NCI-H526 (cell line): ENCODE measurements at regions not wholly inside any gene's neighbourhood (a gene's known extent, or its start where the extent isn't known, plus 50 kb on each side); places are given as distances from the start of the nearest gene placed in this dataset.
"Not testable (repeated sequence)": the region's sequence is repeated elsewhere in the genome, so short reads cannot be mapped to it uniquely, and the experiment has no call there.

Experiments used
- DNase-seq, 2 experiments: peaks; one replicate each; lab custom pipeline; 2025; lab: John Stamatoyannopoulos, UW

DNA sequence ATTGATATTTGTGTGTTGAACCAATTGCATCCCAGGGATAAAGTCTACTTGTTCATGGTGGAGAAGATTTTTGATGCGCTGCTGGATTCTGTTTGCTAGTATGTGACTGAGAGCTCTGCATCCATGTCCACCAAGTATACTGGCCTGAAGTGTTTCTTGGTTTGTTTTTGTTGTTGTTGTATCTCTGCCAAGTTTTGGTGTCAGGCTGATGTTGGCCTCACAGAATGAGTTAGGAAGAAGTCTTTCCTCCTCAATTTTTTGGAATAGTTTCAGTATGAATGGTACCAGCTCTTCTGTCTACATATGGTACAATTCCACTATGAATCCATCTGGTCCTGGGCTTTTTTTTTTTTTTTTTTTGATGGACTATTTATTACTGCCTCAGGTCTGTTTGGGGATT, 50.9 kb upstream of the OSTN start:
- no peak for DNase-seq

DNA sequence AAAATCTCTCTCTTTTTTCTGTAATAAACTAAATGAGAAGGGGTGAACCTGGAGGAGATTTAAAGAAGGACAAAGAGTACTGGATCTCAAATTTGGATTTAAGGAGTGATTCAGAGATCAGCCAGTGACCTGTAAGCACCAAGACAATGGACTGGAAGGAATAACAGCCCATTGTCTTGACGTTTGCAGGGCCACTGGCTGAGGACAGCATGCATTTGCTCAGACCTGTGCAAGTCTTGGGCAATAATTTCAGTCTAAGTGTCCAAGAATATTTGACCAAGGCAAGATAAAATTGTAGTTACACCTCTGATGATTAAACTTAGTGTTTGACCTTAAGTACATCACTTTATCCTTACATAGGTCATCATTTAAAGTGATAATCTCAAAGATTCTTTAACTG, 55.8 kb upstream of the OSTN start:
- DNase-seq = no peak

- no peak for DNase-seq
Observed at GRCh38 chr3:191141728-191142127, 57.3 kb upstream of the OSTN start.

DNA sequence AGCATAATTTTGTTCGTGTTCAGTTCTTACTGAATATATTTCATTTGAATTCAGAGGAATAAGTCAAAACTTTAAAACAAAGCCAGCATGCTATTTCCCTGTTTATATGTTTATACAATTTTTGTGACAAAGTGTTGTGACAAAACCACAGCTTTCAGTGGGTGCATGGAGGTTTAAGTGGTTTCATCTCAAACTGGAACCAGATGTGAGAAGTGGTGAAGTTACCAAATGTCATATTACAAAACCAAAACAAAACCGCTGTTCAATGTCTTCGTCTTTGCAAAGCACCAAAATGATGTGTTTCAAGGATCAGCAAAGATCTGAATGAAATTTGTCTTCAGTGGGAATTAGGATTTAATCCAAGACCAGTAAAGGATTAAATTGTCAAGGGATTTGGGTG, 59.3 kb upstream of the OSTN start:
- no peak for DNase-seq

GRCh38 chr3:191138937-191139336, 60.1 kb upstream of the OSTN start:
- DNase-seq = no peak

GRCh38 chr3:191137708-191138107, 61.3 kb upstream of the OSTN start:
- peak; percentile 27 to 28 for DNase-seq

GRCh38 chr3:191136347-191136746, 62.7 kb upstream of the OSTN start:
- DNase-seq = peak in 1 of 2 experiments; percentile 10

- no peak for DNase-seq
Observed at GRCh38 chr3:191135175-191135574, 63.9 kb upstream of the OSTN start.

DNA sequence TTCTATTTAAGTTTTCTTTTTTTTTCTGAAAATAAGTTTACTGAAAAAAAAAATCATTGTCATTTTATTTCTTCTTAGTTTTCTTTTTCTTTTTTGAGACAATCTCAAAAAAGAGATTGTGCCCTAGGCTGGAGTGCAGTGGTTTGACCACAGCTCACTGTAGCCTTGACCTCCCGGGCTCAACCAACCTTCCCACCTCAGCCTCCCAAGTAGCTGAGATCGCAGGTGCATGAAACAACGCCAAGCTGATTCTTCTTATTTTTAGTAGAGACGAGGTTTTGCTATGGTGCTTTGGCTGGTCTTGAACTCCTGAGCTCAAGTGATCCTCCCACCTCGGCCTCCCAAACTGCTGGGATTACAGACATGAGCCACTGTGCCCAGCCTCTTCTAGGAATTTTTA, 65.7 kb upstream of the OSTN start:
- DNase-seq = no peak

DNA sequence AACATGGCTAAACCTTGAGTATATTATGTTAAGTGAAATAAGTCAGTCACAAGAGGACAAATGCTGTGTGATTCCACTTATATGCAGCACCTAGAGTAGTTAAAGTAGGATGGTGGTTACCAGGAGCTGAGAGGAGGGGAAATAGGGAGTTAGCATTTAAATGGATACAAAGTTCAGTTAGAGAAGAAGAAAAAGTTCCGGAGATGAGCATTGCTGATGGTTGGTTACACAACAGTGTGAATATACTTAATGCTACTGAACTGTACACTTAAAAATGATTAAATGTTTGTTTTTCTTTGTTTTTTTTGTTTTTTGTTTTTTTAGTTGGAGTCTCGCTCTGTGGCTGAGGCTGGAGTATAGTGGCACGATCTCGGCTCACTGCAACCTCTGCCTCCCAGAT, 67.7 kb upstream of the OSTN start:
- DNase-seq = no peak

DNA sequence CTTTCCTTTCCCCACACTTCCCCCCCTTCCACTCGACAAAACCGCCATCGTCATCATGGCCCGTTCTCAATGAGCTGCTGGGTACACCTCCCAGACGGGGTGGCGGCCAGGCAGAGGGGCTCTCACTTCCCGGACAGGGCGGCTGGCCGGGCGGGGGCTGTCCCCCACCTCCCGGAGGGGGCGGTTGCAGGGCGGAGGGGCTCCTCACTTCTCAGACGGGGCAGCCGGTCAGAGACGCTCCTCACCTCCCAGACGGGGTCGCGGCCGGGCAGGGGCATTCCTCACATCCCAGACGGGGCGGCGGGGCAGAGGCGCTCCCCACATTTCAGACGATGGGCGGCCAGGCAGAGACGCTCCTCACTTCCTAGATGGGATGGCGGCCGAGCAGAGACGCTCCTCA, 74.2 kb upstream of the OSTN start:
- not testable (repeated sequence) for DNase-seq

GRCh38 chr3:191123946-191124345, 75.1 kb upstream of the OSTN start:
- no peak for DNase-seq

DNA sequence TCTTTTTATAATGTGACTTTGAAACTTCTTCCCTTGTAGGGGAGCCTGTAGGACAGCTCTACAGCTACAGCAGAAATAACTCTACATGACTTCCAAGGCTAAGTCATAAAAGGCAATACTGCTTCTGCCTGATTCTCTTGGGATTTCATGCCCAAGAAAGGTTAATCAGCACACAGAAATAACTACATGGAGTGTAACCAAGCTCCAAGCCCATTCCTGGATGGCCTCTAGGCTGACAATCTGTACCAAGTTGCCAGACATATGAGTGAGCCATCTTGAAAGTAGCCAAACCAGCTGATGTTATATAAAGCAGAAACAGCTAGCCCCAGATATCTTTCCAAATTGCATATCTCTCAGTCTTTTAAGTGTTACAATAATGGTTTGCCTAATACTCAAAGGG, 75.8 kb upstream of the OSTN start:
- no peak for DNase-seq

GRCh38 chr3:191120447-191121298, 78.4 kb upstream of the OSTN start:
- DNase-seq = no peak

DNA sequence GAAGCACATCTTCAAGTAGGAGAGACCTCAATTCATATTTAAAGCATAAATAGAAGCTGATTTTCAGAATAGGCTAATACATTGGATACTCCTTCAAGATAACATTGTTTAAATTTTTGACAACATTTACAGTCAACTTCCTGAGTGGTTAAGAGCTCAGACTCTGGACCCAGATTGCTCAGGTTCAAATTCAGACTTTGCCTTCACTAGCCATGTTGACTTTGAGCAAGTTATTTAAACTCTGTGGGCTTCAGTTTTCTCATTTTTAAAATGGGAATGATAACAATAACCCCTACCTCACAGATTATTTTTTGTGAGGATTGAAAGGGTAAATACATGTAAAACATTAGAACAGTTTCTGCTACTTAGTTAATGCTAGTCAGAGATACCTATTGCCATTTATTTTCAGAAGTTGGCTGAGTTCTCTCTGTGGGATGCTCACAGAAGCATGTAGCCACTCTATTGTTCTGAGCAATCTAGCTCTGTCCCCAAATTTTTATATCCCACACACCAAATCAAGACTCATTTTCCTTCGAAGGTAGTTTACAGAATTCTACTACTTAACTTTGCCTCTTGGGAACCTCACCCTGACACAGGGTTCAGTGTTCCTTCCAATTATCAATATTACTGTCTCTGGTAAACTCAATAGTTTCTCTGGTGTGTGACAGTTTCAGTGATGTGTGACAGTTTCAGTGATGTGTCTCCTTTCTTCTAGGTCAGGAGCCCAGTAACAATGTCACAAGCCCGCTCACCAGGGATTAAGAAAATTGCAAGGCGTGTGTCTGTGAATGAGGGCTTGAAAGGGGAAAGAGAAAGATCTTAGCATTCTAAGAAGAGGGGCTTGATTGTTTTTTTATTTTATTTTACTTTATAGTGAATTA, 79.4 kb upstream of the OSTN start:
- DNase-seq = no peak

DNA sequence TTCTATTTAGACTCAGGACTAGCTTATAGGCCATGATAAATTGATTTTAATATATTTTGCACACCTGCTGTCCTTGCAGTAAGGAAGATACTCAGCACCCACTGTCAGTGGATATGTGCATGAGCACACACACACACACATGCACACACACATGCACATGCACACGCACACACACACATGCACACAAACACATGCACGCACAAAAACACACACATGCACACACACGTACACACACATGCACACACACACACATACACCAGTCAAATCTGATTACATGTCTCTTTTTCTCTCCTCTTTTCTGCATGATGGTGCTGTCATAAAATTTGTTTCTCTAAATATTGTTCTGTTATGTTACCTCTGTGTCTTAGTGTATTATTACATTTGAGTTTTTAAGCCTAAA, 87.3 kb upstream of the OSTN start:
- DNase-seq = no peak

DNA sequence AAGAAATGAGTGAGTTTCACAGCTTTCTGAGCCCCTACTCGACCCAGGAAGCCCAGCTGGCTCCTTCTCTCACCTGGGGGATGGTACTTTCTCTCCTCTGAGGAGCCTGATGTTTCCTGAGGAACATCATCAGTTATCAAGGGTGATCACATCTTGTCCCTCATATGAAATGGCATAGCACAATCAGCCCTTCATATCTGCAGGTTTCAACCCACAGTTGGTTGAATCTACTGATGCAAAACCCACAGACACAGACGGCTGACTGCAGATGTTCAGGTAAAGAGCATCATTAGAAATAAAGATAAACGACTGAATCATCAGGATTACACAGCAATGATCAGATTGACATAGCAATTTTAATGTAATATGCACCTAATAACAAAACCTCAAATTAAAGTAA, 93.6 kb upstream of the OSTN start:
- DNase-seq = peak in 1 of 2 experiments; percentile 1

- no peak for DNase-seq
Observed at GRCh38 chr3:191100516-191100915, 98.5 kb upstream of the OSTN start.

DNA sequence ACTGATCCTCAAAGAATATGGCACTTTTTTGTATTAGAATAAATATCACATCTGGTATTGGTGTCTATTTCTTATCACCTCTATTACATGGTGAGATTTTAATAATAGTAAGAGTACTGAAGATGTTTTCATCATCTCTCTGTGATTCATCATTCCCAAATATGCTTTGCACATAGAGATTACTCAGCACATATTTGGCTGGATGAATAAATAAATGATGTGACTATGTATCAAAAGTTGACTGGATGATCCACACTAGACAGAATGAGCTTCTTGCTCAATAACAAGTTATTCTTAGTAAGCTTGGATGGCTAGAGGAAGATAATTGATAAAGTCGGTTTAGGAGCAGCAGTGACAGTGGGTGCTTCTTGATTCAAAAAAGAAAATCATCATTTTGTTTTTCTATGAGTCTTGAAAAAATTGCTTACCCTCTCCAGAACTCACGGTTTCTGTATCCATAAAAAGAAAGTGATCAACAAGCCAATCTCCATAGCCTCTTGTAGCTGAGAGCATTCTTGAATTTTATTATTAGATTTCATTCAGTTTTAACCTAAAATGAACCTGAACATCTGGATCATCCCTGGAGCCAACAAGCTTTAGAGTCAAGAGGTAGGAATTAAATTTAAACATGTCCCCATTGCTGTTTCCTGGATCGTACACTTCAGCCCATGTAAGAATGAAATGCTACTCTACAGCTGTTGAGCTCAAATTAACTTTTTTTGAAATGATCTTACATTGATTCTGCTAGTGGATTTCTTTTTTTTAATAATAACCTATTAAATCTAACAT, 104.8 kb upstream of the OSTN start:
- no peak for DNase-seq

DNA sequence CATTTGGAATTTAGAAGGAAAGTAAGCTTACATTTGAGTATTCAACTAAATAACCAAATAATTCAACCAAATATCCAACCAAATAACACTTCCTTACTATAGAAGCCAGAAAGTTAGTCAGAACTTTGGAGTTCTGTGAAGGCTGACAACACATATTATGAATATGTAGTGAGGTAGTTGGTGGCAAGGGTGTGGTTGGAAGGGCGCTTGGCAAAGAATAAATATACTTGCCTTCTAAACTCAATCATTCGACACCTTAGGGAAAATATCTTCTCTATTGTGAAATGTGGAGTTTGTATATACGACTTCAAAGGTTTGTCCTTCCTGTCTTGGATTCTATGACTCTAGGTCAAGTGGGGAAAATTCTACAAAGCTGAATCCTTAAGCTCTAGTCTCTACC, 111.7 kb upstream of the OSTN start:
- no peak for DNase-seq

DNA sequence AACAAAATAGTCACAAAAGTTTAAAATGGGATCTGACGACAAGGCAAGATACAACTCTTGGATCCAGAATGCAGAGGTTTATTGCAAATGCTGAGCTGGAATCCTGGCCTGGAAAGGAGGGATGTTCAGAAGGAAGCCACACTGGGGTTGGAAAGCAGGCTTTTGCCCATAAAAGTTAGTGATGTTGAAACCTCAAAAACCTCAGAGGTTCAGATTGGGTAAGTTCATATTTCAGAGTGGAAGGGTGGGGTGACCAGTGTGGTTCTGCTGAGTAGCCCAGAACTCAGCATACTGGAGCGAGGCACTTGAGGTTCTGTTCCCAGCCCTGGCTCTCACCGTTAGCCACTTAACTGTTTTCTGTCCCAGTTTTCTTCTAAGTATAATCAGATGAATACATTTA, 114.0 kb upstream of the OSTN start:
- no peak for DNase-seq

DNA sequence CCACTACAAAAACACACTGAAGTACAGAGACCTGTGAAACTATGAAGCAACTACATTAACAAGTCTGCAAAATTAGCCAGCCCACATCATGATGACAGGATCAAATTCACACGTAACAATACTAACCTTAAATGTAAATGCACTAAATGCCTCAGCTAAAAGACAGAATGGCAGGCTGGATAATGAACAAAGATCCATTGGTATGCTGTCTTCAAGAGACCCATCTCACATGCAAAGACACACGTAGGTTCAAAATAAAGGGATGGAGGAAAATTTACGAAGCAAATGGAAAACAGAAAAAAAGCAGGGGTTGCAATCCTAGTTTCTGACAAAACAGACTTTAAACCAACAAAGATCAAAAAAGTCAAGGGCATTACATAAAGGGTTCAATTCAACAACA, 120.1 kb upstream of the OSTN start:
- DNase-seq = not testable (repeated sequence)
